NCI-H1417 (cell line): ENCODE measurements at regions not wholly inside any gene's neighbourhood (a gene's known extent, or its start where the extent isn't known, plus 50 kb on each side); places are given as distances from the start of the nearest gene placed in this dataset.
"Not testable (repeated sequence)": the region's sequence is repeated elsewhere in the genome, so short reads cannot be mapped to it uniquely, and the experiment has no call there.

Experiments used
- DNase-seq, 3 experiments: peaks; one replicate each; lab custom pipeline; 2025; lab: John Stamatoyannopoulos, UW

DNA sequence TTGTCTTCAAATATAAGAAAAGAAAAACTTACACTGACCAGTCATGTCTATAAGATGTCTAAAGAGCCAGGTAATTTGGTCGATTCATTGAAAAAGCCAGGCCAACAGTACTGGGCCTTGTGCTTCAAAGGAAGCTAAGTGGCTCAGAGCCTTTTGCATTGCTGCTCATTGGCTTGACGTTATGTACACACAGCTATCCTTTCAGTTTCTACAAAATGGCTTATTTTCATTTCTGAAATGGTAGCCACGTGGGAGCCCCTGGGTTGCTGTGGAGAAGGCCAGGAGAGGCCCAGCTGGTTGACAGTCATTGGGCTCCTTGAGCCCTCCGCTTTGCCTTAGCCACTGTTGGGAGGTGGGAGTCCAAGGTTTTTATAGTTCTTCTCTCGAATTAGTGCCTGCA lies 199.1 kb upstream of the CXorf66 start:
- DNase-seq, result no peak

DNA sequence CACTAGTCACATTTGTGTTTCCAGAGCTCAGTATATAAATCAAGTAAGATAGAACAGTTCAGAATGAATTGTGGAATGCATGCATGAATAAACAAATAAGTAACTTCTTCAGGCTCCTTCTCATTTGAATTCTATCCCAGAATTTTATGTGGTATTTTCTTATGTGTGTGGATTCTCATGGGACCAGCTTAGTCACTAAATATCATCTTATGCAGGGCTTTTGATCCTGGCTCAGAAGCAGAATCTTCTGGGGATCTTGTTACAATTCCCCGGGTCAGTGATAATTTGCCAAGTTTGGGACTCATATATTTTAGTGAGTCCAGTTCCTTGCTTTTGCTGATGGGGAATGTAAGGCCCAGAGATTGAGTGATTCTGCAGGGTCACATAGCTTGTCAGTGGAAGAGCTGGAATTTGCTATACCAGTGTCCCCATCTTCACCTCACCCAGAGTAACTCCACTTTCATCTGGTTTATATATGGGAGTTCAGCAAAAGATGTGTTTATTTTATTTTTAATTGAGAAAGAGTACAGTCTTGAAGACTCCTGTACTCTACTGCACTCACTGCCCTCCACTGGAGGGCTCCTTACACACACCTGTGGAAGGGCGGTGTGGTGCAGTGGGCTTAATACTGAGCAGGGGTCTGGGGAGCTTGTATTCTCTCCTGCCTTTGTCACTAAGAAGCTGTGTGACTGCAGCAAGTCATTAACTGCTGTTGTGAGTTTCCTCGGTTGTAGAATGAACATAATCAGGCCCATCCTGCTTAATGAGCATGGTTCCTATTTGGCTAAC lies 198.2 kb upstream of the CXorf66 start:
- no peak for DNase-seq

DNA sequence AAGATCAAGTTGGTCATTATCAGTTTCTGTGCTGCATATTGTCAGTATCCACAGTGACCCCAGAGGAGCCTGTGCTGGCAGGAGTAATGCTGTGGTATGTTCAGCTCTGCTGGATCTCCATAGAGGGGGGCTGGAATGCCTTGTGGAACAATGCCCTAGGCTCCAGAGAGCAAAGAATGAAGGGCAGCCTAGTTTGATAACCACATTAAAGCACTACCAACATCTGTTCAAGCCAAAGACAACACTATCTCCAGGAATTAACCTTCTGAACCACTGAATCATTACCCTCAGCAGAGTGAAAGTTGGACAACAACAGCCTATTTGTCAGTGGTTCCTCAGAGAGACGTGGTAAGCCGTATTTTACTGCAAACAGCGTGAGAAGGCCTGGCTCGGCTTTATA lies 192.3 kb upstream of the CXorf66 start:
- DNase-seq, result no peak

DNA sequence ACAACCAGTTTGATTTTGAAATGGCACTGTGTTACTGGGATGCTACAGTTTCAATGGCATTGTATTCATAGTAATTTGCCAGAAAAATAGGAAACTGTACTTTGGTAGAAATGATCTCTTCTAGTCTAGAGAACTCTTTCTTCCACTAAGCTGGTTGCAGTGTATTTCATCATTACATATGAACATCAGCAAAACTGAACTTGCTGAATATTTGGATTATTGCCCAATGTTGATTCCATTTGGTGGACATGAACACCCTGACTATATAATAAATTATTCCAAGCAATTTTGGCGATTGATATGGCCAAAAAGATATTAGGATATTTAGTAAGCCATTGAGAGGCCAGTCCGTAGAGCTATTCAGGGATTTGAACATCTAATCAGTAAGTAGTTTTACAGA lies 191.8 kb upstream of the CXorf66 start:
- DNase-seq, result no peak

DNA sequence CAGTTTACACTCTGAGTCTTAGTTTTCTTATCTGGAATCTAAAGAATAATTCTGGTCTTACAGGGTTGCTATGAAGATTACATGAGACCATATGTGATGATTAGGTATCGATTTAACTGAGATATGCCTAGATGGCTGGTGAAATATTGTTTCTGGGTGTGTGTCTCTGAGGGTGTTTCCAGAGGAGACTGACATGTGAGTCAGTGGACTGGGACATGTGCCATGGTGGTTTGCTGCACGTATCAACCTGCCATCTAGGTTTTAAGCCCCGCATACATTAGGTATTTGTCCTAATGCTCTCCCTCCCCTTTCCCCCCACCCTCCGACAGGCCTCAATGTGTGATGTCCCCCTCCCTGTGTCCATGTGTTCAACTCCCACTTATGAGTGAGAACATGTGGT lies 186.0 kb upstream of the CXorf66 start:
- no peak for DNase-seq

DNA sequence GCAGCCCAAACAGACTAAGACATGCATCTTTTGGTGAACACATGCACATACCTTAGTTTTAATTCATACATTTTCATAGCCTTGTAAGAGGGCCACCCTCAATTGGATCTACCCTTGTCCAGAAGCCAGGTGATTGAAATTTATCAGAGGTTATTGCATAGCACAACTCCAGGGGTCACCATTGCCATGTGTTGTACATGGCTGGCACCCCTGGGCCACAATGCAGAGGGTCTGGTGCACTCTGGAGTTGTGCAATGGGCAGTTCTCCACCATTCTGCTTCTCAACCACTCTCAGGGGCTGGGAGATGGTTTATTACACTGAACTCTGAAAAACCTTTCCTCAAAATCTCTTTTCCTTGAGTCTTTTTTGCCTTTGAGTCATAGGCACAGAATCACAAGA lies 184.4 kb upstream of the CXorf66 start:
- DNase-seq, result no peak

DNA sequence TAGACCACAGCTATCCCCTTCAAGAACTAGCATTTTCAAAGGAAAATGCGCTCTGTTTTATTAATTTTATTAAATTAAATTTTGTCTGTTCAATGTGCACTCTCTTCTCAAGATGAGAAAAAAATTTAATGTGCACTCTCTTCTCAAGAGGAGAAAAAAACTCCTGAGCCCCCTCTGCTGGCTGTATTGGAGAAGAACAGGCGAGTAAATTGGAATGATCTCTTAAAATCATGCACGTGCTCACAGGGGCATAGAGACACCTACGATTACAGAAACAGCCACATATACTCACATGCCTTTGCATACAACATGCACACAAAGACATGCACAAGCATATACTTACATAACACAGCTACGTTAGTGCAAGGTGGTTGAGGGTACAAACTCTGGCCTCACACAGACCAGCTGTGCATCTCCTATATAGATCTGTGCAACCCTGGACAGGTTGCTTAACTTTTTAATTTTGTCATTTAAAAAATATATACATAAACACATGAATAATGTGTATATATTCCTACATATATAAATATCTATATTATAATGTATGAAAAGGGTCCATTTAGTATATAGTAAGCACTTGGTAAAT lies 176.2 kb upstream of the CXorf66 start:
- DNase-seq, result peak in 2 of 3 experiments; percentile 5 to 65

DNA sequence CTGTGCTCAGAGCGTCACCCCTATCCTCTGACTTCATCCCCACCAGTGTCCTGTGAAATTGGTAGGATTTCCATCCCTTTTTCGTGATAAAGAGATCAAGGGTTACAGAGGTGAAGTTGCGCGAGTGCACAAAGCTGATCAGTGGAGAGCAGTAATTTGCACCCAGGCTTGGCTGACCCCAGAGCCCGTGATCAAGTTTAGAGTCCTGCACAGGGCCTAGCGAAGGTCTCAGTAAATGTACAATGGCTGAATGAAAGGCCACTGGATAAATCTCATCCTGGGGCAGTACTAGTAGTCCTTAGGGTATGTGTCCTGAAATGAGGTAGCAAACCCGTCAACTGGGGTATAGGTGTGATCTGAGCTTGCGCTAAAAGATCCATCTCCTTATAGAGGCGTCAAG lies 173.2 kb upstream of the CXorf66 start:
- DNase-seq, result not testable (repeated sequence)

DNA sequence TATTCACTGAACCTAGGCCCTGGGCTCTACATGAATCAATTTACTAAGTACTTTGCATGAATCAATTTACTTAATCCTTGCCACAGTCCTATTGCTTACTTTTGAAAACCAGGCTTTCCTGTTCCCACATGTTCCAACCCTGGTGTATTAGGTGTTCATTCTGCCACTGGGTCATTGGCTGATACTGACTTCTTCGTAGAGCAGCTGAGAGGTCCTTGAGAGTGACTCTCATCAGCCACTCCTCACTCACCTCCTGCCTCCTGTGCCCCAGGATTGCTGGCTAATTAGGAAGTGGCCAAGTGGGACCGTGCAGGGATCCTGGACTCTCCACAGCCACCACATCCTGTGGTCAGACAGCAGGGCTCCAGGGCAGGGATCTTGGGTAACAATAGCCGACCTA lies 172.7 kb upstream of the CXorf66 start:
- not testable (repeated sequence) for DNase-seq

DNA sequence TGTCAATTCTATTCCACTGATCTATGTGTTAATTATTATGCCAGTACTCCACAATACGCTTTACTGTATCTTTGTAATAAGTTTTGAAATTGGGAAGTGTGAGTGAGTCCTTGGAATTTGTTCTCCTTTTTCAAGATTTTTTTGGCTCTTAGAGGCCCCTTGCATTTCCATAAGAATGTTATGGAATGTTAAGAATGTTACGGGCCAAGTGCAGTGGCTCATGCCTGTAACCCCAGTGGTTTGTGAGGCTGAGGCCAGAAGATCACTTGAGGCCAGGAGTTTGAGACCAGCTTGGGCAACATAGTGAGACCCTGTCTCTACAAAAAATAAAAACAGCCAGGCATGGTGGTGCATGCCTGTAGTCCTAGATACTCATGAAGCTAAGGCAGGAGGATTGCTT lies 167.6 kb upstream of the CXorf66 start:
- DNase-seq, result no peak

DNA sequence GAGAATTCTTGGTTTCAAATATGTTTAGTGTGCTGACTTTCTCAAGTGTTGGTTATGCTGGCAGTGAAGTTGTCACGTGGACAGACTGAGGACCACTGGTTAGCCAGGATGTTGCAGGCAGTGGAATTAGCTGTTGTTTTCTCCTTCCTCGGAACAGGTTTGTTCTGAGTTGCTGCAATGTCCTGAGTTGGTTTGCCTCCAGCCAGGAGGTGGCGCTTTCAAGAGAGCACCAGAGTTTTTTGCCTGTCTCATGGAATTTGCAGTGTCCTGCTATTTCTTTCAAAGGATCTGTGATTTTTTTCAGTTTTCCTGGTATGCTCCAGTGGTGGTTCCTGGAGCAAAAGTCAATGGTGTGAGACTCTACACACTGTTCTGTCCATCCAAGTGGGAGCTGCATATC lies 158.1 kb upstream of the CXorf66 start:
- DNase-seq, result no peak

DNA sequence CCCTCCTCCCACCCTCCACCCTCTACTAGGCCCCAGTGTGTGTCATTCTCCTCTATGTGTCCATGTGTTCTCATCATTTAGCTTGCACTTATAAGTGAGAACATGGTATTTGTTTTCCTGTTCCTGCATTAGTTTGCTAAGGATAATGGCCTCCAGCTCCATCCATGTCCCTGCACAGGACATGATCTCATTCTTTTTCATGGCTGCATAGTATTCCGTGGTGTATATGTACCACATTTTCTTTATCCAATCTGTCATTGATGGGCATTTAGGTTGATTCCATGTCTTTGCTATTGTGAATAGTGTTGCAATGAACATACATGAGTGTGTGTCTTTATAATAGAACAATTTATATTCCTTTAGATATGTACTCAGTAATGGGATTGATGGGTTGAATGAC lies 148.7 kb upstream of the CXorf66 start:
- not testable (repeated sequence) for DNase-seq

DNA sequence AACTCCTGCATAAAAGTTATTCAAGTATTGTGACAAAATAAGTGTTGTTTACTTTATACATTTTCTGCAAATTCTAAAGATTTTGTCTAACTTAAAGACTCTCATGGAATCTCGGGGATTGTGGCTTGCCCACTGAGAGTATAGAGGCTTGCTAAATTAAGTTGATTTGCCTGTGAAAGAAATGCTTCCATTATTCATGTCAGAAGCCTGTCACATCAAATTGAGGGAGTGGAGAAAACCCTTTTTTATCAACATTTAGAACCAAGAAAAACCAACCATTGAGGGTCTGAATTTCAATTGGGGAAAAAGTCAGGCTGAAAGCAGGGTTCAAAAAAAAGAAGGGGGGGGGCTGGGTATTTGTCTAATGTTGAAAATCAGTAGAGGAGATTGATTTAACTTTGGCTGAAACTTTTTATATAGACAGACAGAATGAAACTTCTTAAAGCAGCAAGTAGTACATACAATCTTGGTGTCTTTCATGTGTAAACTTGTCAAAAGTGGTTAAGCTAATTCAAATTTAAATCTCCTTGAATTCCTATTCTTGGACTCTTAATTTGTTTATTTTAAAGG lies 144.8 kb upstream of the CXorf66 start:
- no peak for DNase-seq

DNA sequence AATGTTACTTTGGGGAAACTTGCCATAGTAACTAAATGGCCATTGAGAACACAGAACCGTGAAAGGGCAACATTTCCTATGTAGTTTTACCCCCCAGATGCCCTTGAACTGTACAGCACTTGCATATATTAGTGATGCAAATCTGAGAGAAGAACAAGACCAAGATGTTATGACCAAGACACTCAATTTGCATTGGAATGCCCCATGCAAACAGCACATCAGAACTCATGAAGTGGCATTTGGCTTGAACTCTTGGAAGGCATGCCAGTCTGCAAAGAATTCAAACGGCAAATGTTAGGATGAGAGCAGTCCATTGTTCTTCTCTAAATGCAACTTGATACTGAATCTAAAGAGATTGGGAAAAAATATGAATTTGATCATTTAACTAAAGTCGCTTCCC lies 139.4 kb upstream of the CXorf66 start:
- DNase-seq, result no peak

DNA sequence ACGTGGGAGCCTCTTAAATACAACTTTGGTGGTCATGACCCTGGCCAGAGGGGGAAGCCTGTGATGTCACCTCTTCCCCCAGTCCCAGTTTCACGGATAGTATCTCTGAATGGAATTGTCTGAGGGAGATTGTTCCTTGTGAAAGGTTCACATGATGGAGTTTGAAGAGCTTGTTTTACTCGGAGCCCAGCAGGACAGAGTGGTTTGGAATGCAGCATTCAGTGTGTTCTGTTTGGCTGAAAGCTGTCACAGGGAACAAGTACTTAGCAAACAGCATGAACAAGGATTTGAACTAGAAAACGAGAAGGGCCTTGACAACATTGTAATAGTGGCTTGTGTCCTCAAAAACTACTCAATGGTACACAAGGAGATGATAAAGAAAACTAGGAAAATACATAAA lies 133.9 kb upstream of the CXorf66 start:
- DNase-seq, result no peak

DNA sequence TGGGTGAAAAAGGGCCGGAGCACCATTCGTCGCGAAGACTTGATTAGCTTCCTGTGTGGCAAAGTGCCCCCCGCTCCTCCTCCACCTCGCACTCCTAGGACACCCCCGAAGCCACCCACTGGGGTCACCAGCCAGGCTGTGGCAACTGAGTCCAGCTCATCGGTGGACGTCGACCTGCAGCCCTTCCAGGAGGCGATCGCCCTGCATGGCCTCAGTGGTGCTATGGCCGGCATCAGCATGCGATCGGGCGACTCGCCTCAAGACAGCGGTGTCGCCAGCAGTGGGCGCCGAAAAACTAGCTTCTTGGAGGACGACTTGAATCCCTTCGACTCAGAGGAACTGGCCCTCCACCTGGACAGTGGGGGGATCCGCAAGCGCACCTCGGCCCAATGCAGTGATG lies 126.8 kb upstream of the CXorf66 start:
- no peak for DNase-seq

DNA sequence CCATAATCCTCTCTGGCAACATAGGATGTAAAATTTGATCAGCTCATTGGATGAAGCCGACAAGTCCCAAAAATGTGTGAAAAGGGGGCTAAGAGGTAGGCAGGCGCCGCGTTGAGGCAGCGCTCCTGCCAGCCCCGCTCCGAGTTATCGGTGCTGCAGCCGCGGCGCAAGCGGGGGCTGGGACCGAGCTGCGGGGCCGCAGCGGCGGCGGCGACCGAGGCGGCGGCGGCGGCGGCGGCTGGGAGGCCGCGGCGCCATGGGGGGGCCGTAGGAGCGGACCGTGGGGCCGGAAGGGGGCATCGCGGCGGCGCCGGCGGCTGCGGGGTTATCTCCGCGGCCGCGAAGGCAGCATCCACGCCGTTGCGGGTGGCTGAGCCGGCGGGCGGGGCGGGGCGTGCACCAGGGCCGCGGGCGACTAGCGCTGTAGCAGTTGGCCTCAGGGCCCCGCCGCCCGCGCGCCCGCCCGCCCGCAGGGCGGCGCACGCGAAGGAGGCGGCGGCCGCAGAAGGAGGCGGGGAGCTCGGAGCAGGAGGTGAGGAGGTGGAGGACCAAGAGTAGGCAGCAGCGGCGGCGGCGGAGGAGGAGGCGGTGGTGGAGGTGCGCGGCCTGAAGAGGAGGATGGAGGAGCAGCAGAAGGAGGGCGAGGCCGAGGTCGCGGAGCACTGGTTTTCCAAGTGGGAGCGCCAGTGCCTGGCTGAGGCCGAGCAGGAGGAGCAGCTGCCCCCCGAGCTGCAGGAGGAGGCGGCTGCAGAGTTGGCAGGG lies 126.0 kb upstream of the CXorf66 start:
- DNase-seq, result peak in 2 of 3 experiments; percentile 17 to 32

DNA sequence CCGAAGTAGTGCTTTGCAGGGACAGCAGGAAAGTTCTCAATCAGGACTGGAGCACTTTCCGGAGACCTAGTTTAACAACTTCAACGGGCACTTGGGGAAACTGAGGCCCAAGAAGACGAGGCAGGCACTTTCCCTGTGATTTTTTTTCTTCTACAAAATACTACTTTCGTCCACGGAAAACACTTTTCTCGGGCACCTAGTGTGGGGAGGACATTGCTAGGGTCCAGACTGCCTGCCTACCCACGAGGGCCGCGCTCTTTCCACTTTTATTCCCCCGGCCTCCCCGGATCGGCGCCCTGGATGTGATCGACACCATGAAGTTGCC lies 125.4 kb upstream of the CXorf66 start:
- DNase-seq, result no peak

DNA sequence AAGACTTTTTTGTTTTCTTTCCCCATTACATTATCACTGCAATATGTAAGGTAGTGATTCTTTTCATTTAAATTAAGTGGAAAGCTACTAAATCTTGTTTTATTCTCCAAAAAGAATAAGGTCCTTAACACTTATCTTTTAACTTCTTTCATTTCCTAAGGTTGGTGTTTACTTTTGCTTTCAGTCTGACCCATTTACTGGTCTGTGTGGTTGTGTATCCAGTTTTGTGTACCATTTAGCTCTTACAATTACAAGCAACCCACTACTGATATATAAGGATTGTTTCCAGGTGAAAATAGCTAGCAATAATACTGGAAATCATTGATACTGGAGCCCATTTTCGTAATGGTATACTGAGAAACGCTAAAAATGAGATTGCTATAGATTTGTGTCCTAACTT lies 123.1 kb upstream of the CXorf66 start:
- DNase-seq, result no peak

DNA sequence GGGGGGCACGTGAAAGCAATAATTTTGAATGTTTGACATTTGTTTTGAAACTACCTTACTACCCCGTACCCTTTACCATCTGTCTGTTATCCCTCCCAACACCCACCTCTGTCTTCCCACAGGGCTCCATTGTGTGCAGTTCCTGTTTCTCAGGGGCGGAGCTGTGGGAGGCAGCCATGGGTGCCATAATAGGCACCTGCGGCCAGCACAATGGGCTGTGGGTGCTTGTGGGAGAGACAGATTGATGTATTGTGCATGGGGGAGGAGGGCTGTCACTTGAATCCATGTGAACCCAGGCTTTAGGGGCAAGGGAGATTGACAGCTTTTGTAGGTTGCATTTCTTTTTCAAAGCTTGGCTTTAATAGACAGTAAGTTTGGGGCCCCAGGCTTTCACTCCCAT lies 122.6 kb upstream of the CXorf66 start:
- DNase-seq, result peak in 1 of 3 experiments; percentile 40

DNA sequence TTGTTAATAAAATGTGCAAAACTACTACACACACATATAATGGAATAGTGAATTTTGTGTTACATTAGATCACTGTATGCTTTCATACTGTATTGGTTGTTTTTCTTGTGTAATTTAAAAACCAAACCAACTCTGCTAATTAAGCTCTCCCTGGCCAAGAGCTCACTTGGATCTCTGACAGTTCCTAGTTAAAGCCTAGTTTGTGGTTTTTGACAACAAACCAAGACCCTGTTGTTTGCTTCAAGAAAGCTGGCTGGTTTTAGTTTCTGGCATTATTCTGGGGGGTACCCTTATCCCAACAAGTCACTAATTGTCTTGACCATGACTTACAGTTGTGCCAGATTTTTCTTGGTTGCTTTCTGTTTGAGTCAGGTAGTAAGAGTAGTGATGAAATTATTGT lies 121.4 kb upstream of the CXorf66 start:
- no peak for DNase-seq

DNA sequence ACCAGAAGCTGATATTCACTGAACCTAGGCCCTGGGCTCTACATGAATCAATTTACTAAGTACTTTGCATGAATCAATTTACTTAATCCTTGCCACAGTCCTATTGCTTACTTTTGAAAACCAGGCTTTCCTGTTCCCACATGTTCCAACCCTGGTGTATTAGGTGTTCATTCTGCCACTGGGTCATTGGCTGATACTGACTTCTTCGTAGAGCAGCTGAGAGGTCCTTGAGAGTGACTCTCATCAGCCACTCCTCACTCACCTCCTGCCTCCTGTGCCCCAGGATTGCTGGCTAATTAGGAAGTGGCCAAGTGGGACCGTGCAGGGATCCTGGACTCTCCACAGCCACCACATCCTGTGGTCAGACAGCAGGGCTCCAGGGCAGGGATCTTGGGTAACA lies 109.5 kb upstream of the CXorf66 start:
- DNase-seq, result not testable (repeated sequence)

DNA sequence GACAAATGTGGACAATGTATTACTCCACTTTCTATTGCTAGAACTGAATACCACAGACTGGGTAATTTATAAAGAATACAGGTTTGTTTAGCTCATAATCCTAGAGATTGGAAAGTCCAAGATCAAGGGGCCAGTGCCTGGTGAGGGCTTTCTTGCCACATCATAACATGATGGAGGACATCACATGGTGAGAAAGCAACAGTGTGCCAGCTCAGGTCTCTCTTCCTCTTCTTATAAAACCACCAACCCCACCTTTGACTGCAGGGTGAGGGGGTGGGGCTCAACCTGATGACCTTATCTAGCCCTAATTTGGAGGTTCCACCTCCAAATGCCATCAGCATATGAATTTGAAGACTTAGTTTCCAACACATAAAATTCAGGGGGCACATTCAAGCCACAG lies 105.7 kb upstream of the CXorf66 start:
- DNase-seq, result no peak
